COLO829 (cell line): ENCODE measurements at regions not wholly inside any gene's neighbourhood (a gene's known extent, or its start where the extent isn't known, plus 50 kb on each side); places are given as distances from the start of the nearest gene placed in this dataset.
A peak's percentile ranks its signal among the peaks of the same experiment; 100 is the strongest.
"Not testable (repeated sequence)": the region's sequence is repeated elsewhere in the genome, so short reads cannot be mapped to it uniquely, and the experiment has no call there.

Experiments used
- DNase-seq: peaks from one replicate; pipeline ENCODE4 v3.0.0; 2012; ENCODE audit warnings: low spot score

- DNase-seq = no peak
Observed at GRCh38 chr18:54662986-54663385, 71.9 kb downstream of the DYNAP start.

GRCh38 chr18:54669701-54670100 lies 78.7 kb downstream of the DYNAP start:
- not testable (repeated sequence) for DNase-seq

GRCh38 chr18:54671291-54671881 lies 80.3 kb downstream of the DYNAP start:
- peak; percentile 25 for DNase-seq

DNA sequence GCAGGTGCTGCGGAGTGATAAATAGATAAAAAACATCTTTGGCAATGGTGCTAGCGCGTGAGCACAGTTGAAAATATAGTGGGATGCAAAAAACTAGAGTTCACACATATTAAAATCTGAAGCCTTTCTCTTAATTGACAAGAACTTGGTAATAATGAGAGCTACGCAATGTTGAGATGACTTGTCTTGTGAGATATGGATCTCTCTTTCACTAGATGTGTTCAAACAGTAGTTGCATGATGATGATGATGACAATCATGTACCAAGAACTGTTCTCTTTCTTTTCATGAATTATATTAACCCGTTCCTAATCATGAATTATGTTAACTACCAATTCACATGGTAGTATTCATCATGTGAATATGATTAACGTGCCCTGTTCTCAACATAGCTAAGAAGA lies 81.1 kb downstream of the DYNAP start:
- no peak for DNase-seq

DNA sequence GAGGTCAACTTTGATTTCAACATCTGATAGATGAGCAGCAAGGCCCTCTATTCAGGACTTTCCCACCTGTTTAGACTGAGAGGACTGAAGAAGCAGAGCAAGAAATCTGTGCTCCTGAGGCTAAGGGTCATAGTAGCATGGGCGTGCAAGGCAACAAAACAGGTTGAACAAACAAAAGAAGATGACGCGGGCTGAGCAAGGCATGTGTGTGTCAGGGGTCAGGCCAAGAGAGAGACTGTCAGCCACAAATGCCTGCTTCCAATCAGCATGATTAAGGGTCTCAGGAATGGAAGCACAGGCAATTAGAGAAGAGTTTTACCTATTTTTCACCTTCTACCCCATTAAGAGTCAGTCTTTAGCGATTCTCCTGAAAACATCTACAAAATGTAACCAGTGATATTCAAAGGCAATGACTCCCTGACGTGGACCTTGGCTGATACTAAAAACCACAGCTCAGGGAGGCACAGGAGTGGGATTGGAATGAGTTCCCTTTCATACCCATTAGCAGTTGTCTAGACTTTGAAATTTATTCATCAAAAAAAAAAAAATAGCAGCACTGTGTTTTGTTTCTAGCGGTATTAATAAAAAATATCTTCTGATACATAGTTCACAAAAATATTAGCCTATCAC lies 81.9 kb downstream of the DYNAP start:
- DNase-seq = no peak

DNA sequence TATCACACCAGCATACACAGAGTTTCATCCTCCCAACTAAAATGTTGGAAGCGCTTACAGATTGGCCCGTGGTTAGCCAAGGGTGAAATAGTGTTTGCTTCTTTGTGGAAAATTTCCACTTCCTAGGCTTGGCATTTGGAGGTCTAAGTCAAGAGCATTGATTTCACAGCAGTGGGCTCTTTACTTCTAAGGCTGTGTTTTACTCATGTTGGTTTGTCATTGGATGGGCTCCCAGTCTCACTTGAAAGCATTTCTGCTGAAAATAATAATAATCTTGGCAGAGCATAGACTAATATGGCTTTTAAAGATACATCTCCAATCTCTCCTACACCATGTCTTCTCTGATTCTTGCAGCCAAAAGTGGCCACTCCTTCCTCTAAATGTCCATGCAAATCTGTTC lies 82.9 kb downstream of the DYNAP start:
- DNase-seq = no peak

DNA sequence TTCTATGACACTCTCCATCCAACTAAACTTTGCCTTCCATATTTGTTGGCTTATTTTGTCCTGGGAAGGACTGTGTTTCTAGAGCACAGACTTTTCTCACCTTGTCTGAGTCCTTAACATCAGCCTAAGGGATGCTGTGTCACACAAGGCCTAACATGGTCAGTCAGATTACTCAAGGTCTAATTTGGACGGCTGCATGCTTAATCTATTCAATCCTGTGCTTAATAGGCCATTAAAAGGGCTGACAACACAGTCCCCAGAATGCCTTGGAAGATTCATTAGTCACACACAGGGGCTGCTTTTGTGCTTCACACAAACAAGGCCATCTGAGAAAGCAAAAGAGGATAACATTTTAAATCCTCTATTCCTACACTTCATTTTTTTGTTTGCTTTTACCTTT lies 84.0 kb downstream of the DYNAP start:
- DNase-seq = no peak

GRCh38 chr18:54679318-54680149 lies 88.5 kb downstream of the DYNAP start:
- DNase-seq = peak; percentile 61

DNA sequence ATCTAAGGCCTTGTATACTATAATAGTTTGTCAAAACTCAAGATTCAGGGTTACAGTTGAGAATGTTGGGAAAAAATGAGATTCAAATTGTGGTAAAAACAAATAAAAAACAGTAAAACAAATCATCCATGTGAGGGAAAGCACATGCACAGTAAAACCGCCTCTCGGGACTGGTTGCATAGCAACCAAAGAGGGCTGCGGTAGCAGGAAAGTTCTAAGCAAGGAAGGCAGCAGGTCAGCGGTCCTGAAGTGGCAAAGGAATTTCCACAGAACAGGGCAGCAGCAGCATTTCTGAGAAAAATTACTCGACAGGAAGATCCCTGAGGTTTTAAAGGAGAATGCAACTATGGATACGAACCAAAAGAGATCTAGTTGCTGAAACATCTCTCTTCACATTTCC lies 93.7 kb downstream of the DYNAP start:
- DNase-seq = peak; percentile 6

- DNase-seq = no peak
Observed at GRCh38 chr18:54689319-54689718, 98.3 kb downstream of the DYNAP start.

- DNase-seq = no peak
Observed at GRCh38 chr18:54690198-54690597, 99.2 kb downstream of the DYNAP start.

- no peak for DNase-seq
Observed at GRCh38 chr18:54692463-54692862, 101.4 kb downstream of the DYNAP start.

GRCh38 chr18:54696616-54697293 lies 105.7 kb downstream of the DYNAP start:
- no peak for DNase-seq

DNA sequence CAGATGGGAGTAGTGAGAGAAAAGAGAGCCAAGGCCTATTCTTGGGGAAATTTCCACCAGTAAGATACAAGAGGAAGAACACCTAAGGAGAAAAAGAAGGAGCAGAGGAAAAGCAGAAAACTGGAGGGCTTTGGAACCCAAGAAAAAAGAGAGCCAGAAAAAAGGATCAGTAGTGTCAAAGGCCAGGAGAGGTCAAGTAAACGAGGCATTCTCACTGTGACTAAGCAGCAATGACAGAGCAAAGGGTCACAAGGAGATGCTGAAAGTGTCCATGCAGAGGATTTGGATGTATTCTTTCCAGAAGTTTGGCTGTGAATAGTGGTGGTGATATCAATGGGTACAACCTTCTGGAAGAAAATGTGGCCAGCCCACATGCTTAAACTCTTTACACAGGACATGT lies 109.5 kb downstream of the DYNAP start:
- no peak for DNase-seq

DNA sequence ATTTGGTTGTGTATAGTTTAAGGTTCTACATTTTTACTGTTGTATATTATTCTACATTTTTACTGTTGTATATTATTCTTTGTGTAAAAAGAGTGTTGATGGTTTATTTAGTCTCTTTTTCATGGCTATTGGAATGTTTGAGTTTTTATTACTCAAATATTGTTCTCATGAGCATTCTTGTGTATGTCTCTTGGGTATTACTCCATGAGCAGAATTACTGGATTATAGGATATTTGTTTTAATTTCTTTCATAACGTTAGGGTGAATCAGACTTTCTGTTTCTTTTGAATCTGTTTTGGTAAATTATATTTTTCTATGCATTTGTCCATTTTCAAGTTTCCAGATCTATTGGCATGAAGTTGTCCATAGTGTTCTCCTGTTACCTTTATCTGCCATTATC lies 111.6 kb downstream of the DYNAP start:
- DNase-seq = no peak

DNA sequence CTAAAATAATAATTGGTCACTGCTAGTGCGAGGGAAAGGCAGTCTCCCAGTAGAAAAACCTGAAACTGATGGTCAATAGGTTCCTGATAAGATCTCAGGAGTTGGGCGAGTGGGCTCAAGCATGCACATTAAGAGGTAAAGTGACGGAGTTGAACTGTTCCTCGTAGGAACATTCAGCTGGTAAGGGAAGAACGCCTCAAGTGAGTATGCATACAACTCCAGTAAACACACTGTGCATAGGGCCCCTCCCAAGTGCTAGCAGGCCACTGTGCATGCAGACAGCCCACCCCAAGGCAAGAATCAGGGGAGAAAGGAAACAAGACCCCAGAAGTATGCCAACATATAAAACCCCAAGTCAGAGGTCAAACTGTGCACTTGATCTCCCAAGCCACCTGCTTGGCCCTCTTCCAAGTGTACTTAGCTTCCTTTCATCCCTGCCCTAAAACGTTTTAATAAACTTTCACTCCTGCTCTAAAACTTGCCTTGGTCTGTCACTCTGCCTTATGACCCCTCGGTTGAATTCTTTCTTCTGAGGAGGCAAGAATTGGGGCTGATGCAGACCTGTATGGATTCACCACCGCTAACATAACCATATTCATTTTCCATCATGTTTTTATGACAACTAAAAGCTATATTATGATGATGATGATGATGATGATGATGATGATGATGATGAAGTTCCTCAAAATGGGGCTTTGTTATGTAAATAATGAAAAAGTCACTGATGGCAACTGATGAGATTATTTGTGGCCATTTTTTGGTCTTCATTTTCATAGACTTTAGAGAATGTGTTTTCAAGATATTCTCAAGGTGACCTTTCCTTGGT lies 118.0 kb upstream of the RAB27B start:
- DNase-seq = no peak

GRCh38 chr18:54710900-54711281 lies 117.4 kb upstream of the RAB27B start:
- no peak for DNase-seq

DNA sequence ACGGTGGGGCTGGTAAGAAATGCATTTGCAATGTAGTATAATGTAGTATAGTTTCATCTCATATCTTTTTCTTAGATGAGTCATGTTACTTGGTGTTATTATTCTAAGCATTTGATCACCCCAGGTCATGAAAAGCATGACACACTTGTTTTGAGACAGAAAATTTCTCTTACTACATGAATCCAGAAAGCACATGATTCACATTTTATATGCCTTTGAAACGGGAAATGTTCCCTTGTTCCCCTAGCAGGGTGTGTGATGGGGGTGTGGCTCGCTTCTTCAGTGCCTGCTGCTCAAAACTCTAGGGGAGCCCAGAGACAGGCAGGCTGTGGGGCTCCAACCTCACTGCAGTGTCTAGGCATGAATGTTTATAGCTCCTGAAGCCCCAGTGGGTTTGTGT lies 116.0 kb upstream of the RAB27B start:
- peak; percentile 9 for DNase-seq

- no peak for DNase-seq
Observed at GRCh38 chr18:54712758-54713157, 115.5 kb upstream of the RAB27B start.

- DNase-seq = no peak
Observed at GRCh38 chr18:54713386-54713785, 114.9 kb upstream of the RAB27B start.

DNA sequence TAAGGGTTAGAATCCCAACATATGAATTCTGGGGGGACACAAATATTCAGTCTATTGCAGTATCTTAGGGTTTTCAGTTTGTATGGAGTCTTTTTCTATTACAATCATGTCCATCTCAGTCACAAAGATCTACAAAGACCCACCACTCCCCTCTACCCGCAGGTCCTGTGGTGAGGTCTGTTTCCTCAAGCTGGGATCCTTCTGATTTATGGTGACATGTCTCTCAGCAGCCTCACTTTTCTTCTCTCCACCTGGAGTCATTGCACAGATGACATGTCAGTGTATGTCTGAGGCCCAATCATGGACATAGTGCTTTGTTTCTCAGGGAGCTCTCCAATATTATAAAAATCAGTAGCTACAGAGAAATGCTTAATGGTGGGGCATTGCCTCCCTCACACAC lies 113.4 kb upstream of the RAB27B start:
- no peak for DNase-seq

- DNase-seq = no peak
Observed at GRCh38 chr18:54716586-54716985, 111.7 kb upstream of the RAB27B start.
